Uterus (tissue), 3 donors: ENCODE measurements at regions not wholly inside any gene's neighbourhood (a gene's known extent, or its start where the extent isn't known, plus 50 kb on each side); places are given as distances from the start of the nearest gene placed in this dataset.

Experiments used
- DNase-seq, 2 donors: peaks; one replicate each; pipeline ENCODE4 v3.0.0-alpha.2; 2019 to 2020
- H3K27ac ChIP-seq, 2 donors: fragments of 200-600 bp; sonication (generic); 1 replicate in 1 of 2; 2 replicates in 1 of 2; pipeline ENCODE4 v1.5.1; 2016 to 2018
- H3K27me3 ChIP-seq, 2 donors: fragments of 200-600 bp; sonication (generic); one replicate each; pipeline ENCODE4 v1.5.1; 2018 to 2019; ENCODE audit warnings: control low read depth in 1 of 2
- H3K36me3 ChIP-seq, 2 donors: fragments of 200-600 bp; sonication (generic); one replicate each; pipeline ENCODE4 v1.5.1; 2019; ENCODE audit warnings: control low read depth in 1 of 2
- H3K4me1 ChIP-seq, 2 donors: fragments of 200-600 bp; sonication (generic); one replicate each; pipeline ENCODE4 v1.5.1; 2018 to 2019; ENCODE audit warnings: control low read depth in 1 of 2
- H3K4me3 ChIP-seq, 2 donors: fragments of 200-600 bp; sonication (generic); 1 replicate in 1 of 2; 2 replicates in 1 of 2; pipeline ENCODE4 v1.5.1; 2018 to 2019; ENCODE audit warnings: mild to moderate bottlenecking in 1 of 2
- H3K9me3 ChIP-seq, 2 donors: fragments of 200-600 bp; sonication (generic); one replicate each; pipeline ENCODE4 v1.5.1; 2019; ENCODE audit warnings: control low read depth in 1 of 2
- POLR2A ChIP-seq, 2 donors: fragments of 450-650 bp; IDR thresholded peaks; one replicate each; pipeline ENCODE4 v1.6.1; 2016; ENCODE audit warnings: antibody characterized with exemption in 2 of 2, mild to moderate bottlenecking in 1 of 2, moderate library complexity in 1 of 2
- intact Hi-C: fragments of 100-400 bp; cut with DNase I; formaldehyde crosslinking; loops from one replicate; pipeline ENCODE4 v1.15.1; 2023; ENCODE audit warnings: low total_unique reads
- TF ChIP-seq, protein P1 (sequence below), 4 experiments: fragments of 200-600 bp in 2 of 4; fragments of 450-650 bp in 2 of 4; sonication (generic) in 2 of 4; IDR thresholded peaks; one replicate each; pipeline ENCODE4 v1.5.1; 2016 to 2019; ENCODE audit warnings: antibody characterized with exemption in 4 of 4, mild to moderate bottlenecking in 2 of 4, moderate library complexity in 1 of 4
- donor health status: DM: yes; HTN: yes; CAD: no.

GRCh38 chr5:1706021-1706420 lies 93.6 kb downstream of the MRPL36 start:
- Histone ChIP-seq H3K4me3 (no peak overlapping the region), H3K36me3 (no peaks in the 10 kb centered on the region), H3K27ac (no peak overlapping the region), H3K4me1 (no peaks in the 10 kb centered on the region), H3K9me3 (no peaks in the 10 kb centered on the region), H3K27me3 (no peaks in the 10 kb centered on the region)
- no peak for DNase-seq
- TF ChIP-seq, protein P1, sequence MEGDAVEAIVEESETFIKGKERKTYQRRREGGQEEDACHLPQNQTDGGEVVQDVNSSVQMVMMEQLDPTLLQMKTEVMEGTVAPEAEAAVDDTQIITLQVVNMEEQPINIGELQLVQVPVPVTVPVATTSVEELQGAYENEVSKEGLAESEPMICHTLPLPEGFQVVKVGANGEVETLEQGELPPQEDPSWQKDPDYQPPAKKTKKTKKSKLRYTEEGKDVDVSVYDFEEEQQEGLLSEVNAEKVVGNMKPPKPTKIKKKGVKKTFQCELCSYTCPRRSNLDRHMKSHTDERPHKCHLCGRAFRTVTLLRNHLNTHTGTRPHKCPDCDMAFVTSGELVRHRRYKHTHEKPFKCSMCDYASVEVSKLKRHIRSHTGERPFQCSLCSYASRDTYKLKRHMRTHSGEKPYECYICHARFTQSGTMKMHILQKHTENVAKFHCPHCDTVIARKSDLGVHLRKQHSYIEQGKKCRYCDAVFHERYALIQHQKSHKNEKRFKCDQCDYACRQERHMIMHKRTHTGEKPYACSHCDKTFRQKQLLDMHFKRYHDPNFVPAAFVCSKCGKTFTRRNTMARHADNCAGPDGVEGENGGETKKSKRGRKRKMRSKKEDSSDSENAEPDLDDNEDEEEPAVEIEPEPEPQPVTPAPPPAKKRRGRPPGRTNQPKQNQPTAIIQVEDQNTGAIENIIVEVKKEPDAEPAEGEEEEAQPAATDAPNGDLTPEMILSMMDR (IDR thresholded peaks at IDR 0.05): no peak
- no peak for TF ChIP-seq POLR2A (IDR thresholded peaks at IDR 0.05)
- intact Hi-C loops: no loop called here

DNA sequence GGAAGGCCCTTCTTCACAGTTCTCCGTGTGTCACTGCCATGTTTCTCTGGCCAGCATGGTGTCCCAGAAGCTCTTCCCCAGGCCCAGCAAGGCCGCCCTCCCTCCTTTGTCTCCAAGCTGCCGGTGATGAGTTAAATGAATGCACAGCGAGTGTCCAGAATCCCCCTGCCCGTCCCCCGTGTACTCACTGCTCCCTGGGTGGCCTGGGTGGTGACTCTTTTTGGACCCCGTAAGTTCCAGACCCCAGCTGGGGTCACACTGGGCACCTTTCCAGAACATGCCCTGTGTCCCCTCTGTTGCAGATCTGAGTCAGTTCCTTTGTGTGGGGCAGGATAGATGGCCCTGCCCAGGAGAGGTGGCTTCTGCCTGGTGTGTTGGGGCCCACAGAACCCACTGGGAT lies 95.0 kb downstream of the MRPL36 start:
- no peaks in the 10 kb centered on the region for H3K4me1 ChIP-seq
- H3K27me3 ChIP-seq: no peaks in the 10 kb centered on the region
- no peaks in the 10 kb centered on the region for H3K9me3 ChIP-seq
- intact Hi-C loops: no loop called here
- TF ChIP-seq, protein P1 (IDR thresholded peaks at IDR 0.05): no peak
- TF ChIP-seq POLR2A (IDR thresholded peaks at IDR 0.05): no peak
- H3K4me3 ChIP-seq: no peak overlapping the region
- no peak for DNase-seq
- no peaks in the 10 kb centered on the region for H3K36me3 ChIP-seq
- H3K27ac ChIP-seq: no peak overlapping the region

- TF ChIP-seq, protein P1 (IDR thresholded peaks at IDR 0.05): no peak
- no peak for TF ChIP-seq POLR2A (IDR thresholded peaks at IDR 0.05)
- no peaks in the 10 kb centered on the region for H3K36me3 ChIP-seq
These were observed 95.4 kb downstream of the MRPL36 start for GRCh38 chr5:1704266-1704665.

GRCh38 chr5:1703352-1704050 lies 96.1 kb downstream of the MRPL36 start:
- Histone ChIP-seq H3K9me3 (no peaks in the 10 kb centered on the region), H3K27ac (no peak overlapping the region), H3K27me3 (no peaks in the 10 kb centered on the region), H3K4me1 (no peaks in the 10 kb centered on the region), H3K4me3 (no peak overlapping the region), H3K36me3 (no peaks in the 10 kb centered on the region)
- TF ChIP-seq, protein P1 (IDR thresholded peaks at IDR 0.05): no peak
- TF ChIP-seq POLR2A (IDR thresholded peaks at IDR 0.05): no peak
- no peak for DNase-seq
- intact Hi-C loops: no loop called here

More at GRCh38 chr5:1704266-1704665, 95.4 kb downstream of the MRPL36 start:
- H3K9me3 ChIP-seq: no peaks in the 10 kb centered on the region
- no peak for DNase-seq
- no peak overlapping the region for H3K4me3 ChIP-seq
- intact Hi-C loops: no loop called here
- H3K4me1 ChIP-seq: no peaks in the 10 kb centered on the region
- H3K27ac ChIP-seq: no peak overlapping the region
- no peaks in the 10 kb centered on the region for H3K27me3 ChIP-seq

- intact Hi-C loops: no loop called here
- Histone ChIP-seq H3K9me3 (no peaks in the 10 kb centered on the region), H3K4me1 (no peaks in the 10 kb centered on the region), H3K27ac (no peak overlapping the region), H3K4me3 (no peak overlapping the region), H3K27me3 (no peaks in the 10 kb centered on the region), H3K36me3 (no peaks in the 10 kb centered on the region)
- DNase-seq: no peak
- TF ChIP-seq POLR2A (IDR thresholded peaks at IDR 0.05): no peak
- TF ChIP-seq, protein P1 (IDR thresholded peaks at IDR 0.05): no peak
These were observed 97.3 kb downstream of the MRPL36 start for GRCh38 chr5:1702318-1702717.
